ENCODE measurements at regions not wholly inside any gene's neighbourhood (a gene's known extent, or its start where the extent isn't known, plus 50 kb on each side); places are given as distances from the start of the nearest gene placed in this dataset.
"Not testable (repeated sequence)": the region's sequence is repeated elsewhere in the genome, so short reads cannot be mapped to it uniquely, and the experiment has no call there.

- not testable (repeated sequence) for TF ChIP-seq CTCF, POLR2A, POLR2AphosphoS5 (IDR thresholded peaks at IDR 0.05)
These were observed 54.1 kb downstream of the FHIP2A start for GRCh38 chr10:114875590-114876081.

All from prostate gland (tissue), 2 donors.